Skeletal muscle satellite cell (primary cell): ENCODE measurements at regions not wholly inside any gene's neighbourhood (a gene's known extent, or its start where the extent isn't known, plus 50 kb on each side); places are given as distances from the start of the nearest gene placed in this dataset.

Experiments used
- H3K27me3 ChIP-seq: 2 replicates; pipeline ENCODE4 v1.7.0; 2013; ENCODE audit warnings: low read length; ENCODE audit not compliant: control insufficient read depth, insufficient read depth
- H3K36me3 ChIP-seq: 2 replicates; pipeline ENCODE4 v1.7.0; 2013; ENCODE audit warnings: mild to moderate bottlenecking, control low read depth, low read length; ENCODE audit not compliant: insufficient read depth
- H3K4me1 ChIP-seq: 2 replicates; pipeline ENCODE4 v1.7.0; 2013; ENCODE audit warnings: low read length; ENCODE audit not compliant: control insufficient read depth, insufficient read depth
- H3K4me2 ChIP-seq: 2 replicates; pipeline ENCODE4 v1.7.0; 2013; ENCODE audit warnings: mild to moderate bottlenecking, low read length
- H3K4me3 ChIP-seq: 2 replicates; pipeline ENCODE4 v1.7.0; 2013; ENCODE audit warnings: low read length
- H3K9ac ChIP-seq: 2 replicates; pipeline ENCODE4 v1.7.0; 2013; ENCODE audit warnings: mild to moderate bottlenecking, low read depth, low read length, moderate library complexity
- H3K9me3 ChIP-seq: replicated peaks from 2 replicates; pipeline ENCODE4 v1.7.0; 2013; ENCODE audit warnings: mild to moderate bottlenecking, control low read depth, low read length

GRCh38 chr15:47929138-47929803 lies 191.5 kb upstream of the SLC24A5 start:
- Histone ChIP-seq H3K4me2 (no peak overlapping the region), H3K4me3 (no peak overlapping the region), H3K9me3 (no peaks in the 10 kb centered on the region), H3K36me3 (no peaks in the 10 kb centered on the region), H3K4me1 (no peaks in the 10 kb centered on the region), H3K9ac (no peak overlapping the region), H3K27me3 (peaks cover 3% of the 10 kb centered on the region)

- H3K4me1 ChIP-seq = no peaks in the 10 kb centered on the region
Measured at GRCh38 chr15:47932261-47932660, 188.5 kb upstream of the SLC24A5 start.

GRCh38 chr15:47932951-47933641 lies 187.7 kb upstream of the SLC24A5 start:
- no peak overlapping the region for H3K4me2 ChIP-seq
- H3K9ac ChIP-seq = no peak overlapping the region
- H3K36me3 ChIP-seq = no peaks in the 10 kb centered on the region
- peaks cover 3% of the 10 kb centered on the region for H3K27me3 ChIP-seq
- no peak overlapping the region for H3K4me3 ChIP-seq
- no peaks in the 10 kb centered on the region for H3K9me3 ChIP-seq
- H3K4me1 ChIP-seq = no peaks in the 10 kb centered on the region

More at GRCh38 chr15:47932261-47932660, 188.5 kb upstream of the SLC24A5 start:
- Histone ChIP-seq H3K36me3 (no peaks in the 10 kb centered on the region), H3K4me2 (no peak overlapping the region), H3K9me3 (no peaks in the 10 kb centered on the region), H3K27me3 (peaks cover 3% of the 10 kb centered on the region), H3K4me3 (no peak overlapping the region), H3K9ac (no peak overlapping the region)

DNA sequence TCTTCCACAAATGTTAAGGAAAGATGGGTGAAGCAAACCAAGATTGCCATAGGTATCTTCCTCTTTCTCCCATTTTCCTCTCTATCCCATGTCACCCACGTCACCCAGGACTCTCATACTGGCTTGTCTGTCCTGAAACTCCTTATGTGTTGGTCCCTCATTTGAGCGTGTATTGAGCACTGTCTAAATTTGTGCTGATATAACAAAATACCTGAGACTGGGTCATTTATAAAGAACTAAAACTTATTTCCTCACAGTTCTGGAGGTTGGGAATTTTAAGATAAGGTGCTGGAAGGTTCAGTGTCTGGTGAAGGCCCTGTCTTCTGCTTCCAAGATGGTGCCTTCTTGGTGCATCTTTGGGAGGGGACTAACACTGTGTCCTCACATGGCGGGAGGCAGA lies 186.9 kb upstream of the SLC24A5 start:
- Histone ChIP-seq H3K9ac (no peak overlapping the region), H3K4me1 (no peaks in the 10 kb centered on the region)

DNA sequence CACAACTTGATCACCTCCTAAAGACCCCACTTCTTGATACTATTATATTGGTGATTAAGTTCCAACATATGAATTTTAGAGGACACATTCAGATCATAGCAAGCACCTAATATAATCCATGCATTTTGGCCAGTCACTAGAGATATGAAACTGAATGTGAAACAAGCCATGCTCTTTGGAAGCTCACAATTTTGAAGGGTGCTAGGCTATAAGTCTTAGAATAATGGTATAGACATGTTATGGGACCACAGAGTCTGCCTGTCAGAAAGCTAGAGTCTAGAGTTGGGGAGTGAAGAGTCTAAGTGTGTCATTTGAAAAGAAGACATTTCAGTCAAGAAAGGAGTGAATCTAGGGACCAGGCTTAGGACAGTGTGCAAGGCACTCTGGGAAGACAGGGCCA lies 186.4 kb upstream of the SLC24A5 start:
- Histone ChIP-seq H3K27me3 (peaks cover 2% of the 10 kb centered on the region), H3K4me1 (no peaks in the 10 kb centered on the region), H3K9me3 (no peaks in the 10 kb centered on the region), H3K4me3 (no peak overlapping the region), H3K36me3 (no peaks in the 10 kb centered on the region), H3K4me2 (no peak overlapping the region), H3K9ac (no peak overlapping the region)

More for the DNA sequence above, 186.9 kb upstream of the SLC24A5 start:
- Histone ChIP-seq H3K27me3 (peaks cover 3% of the 10 kb centered on the region), H3K36me3 (no peaks in the 10 kb centered on the region), H3K4me3 (no peak overlapping the region), H3K9me3 (no peaks in the 10 kb centered on the region), H3K4me2 (no peak overlapping the region)

DNA sequence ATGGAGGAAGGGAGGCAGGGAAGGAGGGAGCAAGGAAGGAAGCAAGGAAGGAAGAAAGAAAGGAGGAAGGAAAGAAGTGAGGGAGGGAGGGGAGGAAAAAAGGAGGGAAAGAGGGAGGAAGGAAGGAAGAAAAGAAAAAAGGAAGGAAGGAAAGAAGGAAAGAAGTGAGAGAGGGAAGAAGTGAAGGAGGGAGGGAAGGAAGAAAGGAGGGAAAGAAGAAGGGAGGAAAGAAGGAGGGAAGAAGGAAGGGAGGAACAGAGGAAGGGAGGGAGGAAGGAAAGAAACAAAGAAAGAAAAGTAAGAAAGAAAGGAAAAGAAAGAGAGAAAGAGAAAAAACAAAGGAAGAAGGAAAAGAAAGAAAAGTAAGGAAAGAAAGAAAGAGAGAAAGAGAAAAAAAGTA lies 183.0 kb upstream of the SLC24A5 start:
- Histone ChIP-seq H3K4me3 (no peak overlapping the region), H3K4me1 (no peaks in the 10 kb centered on the region), H3K9me3 (no peaks in the 10 kb centered on the region), H3K36me3 (no peaks in the 10 kb centered on the region), H3K4me2 (no peak overlapping the region), H3K9ac (no peak overlapping the region), H3K27me3 (no peaks in the 10 kb centered on the region)

DNA sequence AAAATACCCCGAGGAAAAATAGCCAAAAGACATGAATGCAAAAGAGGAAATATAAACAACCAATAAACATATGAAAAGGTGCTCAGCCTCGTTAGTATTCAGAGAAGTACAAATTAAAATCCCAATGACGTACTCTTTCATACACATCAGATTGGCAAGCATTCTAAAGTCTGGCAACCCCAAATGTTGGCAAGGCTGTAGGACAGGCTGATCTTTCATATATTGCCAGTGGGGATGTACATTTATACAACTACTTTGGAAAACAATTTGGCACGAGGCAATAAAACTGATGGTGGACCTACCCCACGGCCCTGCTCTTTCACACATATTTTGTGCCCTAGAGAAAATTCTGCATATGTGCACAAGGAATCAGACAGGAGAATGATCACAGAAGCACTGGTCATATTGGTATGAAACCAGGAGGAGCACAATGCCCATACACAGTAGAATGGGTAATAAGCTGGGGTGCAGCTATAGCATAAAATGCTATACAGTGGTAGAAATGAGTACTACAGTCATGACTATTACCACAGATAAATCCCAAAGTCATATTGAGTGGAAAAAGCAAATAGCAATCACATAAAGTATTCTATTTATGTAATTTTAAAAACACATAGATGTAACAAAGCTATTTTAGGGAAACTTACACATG lies 176.0 kb upstream of the SLC24A5 start:
- no peaks in the 10 kb centered on the region for H3K4me1 ChIP-seq

GRCh38 chr15:47945872-47946650 lies 174.7 kb upstream of the SLC24A5 start:
- no peak overlapping the region for H3K4me2 ChIP-seq
- H3K27me3 ChIP-seq = peaks cover 5% of the 10 kb centered on the region
- no peak overlapping the region for H3K9ac ChIP-seq
- H3K9me3 ChIP-seq = no peaks in the 10 kb centered on the region
- no peaks in the 10 kb centered on the region for H3K4me1 ChIP-seq
- H3K4me3 ChIP-seq = no peak overlapping the region
- H3K36me3 ChIP-seq = no peaks in the 10 kb centered on the region

More for the DNA sequence above, 176.0 kb upstream of the SLC24A5 start:
- Histone ChIP-seq H3K4me3 (no peak overlapping the region), H3K27me3 (peaks cover 5% of the 10 kb centered on the region), H3K9me3 (no peaks in the 10 kb centered on the region), H3K9ac (no peak overlapping the region), H3K36me3 (no peaks in the 10 kb centered on the region), H3K4me2 (no peak overlapping the region)

GRCh38 chr15:47949815-47950214 lies 171.0 kb upstream of the SLC24A5 start:
- Histone ChIP-seq H3K4me1 (no peaks in the 10 kb centered on the region), H3K36me3 (no peaks in the 10 kb centered on the region)

GRCh38 chr15:47950447-47950846 lies 170.3 kb upstream of the SLC24A5 start:
- H3K36me3 ChIP-seq = no peaks in the 10 kb centered on the region
- H3K4me2 ChIP-seq = no peak overlapping the region
- no peaks in the 10 kb centered on the region for H3K4me1 ChIP-seq
- no peaks in the 10 kb centered on the region for H3K9me3 ChIP-seq
- no peak overlapping the region for H3K4me3 ChIP-seq
- H3K9ac ChIP-seq = no peak overlapping the region
- peaks cover 4% of the 10 kb centered on the region for H3K27me3 ChIP-seq

More at GRCh38 chr15:47949815-47950214, 171.0 kb upstream of the SLC24A5 start:
- Histone ChIP-seq H3K9ac (no peak overlapping the region), H3K27me3 (peaks cover 5% of the 10 kb centered on the region), H3K4me3 (no peak overlapping the region), H3K4me2 (no peak overlapping the region), H3K9me3 (no peaks in the 10 kb centered on the region)

- Histone ChIP-seq H3K9ac (no peak overlapping the region), H3K4me3 (no peak overlapping the region), H3K4me2 (no peak overlapping the region), H3K36me3 (no peaks in the 10 kb centered on the region), H3K4me1 (no peaks in the 10 kb centered on the region), H3K27me3 (no peaks in the 10 kb centered on the region), H3K9me3 (no peaks in the 10 kb centered on the region)
Measured at GRCh38 chr15:47951781-47952180, 169.0 kb upstream of the SLC24A5 start.
